DOHH2 (cell line): ENCODE measurements at regions not wholly inside any gene's neighbourhood (a gene's known extent, or its start where the extent isn't known, plus 50 kb on each side); places are given as distances from the start of the nearest gene placed in this dataset.

Experiments used
- CTCF ChIP-seq: fragments of 200-600 bp; sonication (generic); IDR thresholded peaks from one replicate; pipeline ENCODE4 v1.5.1; 2014; ENCODE audit warnings: antibody characterized with exemption, mild to moderate bottlenecking, low read depth, low read length; ENCODE audit not compliant: poor library complexity, severe bottlenecking
- EZH2phosphoT487 ChIP-seq: fragments of 200-600 bp; sonication (generic); IDR thresholded peaks from 2 replicates; pipeline ENCODE4 v1.6.1; 2017; ENCODE audit warnings: borderline replicate concordance, mild to moderate bottlenecking, antibody characterized with exemption, low read length, moderate library complexity, mixed read lengths

DNA sequence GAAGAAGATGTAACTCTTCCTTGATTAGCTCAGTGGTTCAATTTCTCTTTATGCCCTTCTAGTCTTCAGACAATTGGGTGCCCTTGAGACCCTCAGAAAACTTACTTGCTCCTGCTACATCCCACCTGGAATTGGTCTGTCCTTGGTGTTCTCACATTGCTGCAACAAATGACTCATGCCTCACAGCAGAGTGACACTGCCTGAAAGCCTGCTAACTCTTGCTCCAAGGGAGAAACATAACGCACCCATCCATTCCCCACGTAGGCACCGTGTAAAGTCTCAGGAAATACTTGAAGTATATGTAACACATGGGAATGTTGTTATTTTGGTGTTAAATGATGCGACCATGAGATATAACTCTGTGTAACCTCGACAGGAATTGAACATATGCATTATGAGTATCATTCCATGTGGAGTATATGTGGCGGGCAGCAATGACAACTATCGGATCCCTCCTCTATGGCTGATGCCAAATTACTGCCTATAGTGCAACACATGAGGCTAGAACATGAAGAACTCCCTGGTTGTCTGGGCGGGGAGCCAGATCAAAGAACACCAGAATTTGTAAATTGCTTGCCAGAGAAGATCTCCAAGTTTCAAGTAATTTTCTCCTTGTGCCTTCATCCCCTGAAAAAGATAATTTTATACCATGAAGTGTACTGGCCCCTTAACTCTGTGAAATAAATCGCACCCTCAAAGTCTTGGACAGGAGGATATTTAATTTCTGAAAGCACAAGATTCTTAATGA, 231.3 kb upstream of the STK26 start:
- TF ChIP-seq CTCF (no peak), EZH2phosphoT487 (no peak)
